Globus pallidus (tissue), 1 donor: ENCODE measurements at regions not wholly inside any gene's neighbourhood (a gene's known extent, or its start where the extent isn't known, plus 50 kb on each side); places are given as distances from the start of the nearest gene placed in this dataset.
A peak's percentile ranks its signal among the peaks of the same experiment; 100 is the strongest.

Source experiments
- DNase-seq: peaks from one replicate; pipeline ENCODE4 v3.0.0-alpha.2; 2015; ENCODE audit warnings: low spot score

- DNase-seq = no peak
Observed at GRCh38 chr13:86737334-86737932, 933.7 kb upstream of the SLITRK5 start.

- no peak for DNase-seq
Observed at GRCh38 chr13:86741762-86742285, 929.3 kb upstream of the SLITRK5 start.

GRCh38 chr13:86757236-86757978, 913.8 kb upstream of the SLITRK5 start:
- no peak for DNase-seq

- no peak for DNase-seq
Observed at GRCh38 chr13:86758116-86758515, 913.1 kb upstream of the SLITRK5 start.

- DNase-seq = no peak
Observed at GRCh38 chr13:86760620-86761019, 910.6 kb upstream of the SLITRK5 start.

- DNase-seq = no peak
Observed at GRCh38 chr13:86765462-86765861, 905.7 kb upstream of the SLITRK5 start.

- peak; percentile 5 for DNase-seq
Observed at GRCh38 chr13:86788616-86789015, 882.6 kb upstream of the SLITRK5 start.

- DNase-seq = no peak
Observed at GRCh38 chr13:86792153-86792651, 879.0 kb upstream of the SLITRK5 start.

- DNase-seq = no peak
Observed at GRCh38 chr13:86795858-86796257, 875.3 kb upstream of the SLITRK5 start.

- DNase-seq = peak; percentile 3
Observed at GRCh38 chr13:86810361-86810760, 860.8 kb upstream of the SLITRK5 start.

- no peak for DNase-seq
Observed at GRCh38 chr13:86813198-86813597, 858.0 kb upstream of the SLITRK5 start.

GRCh38 chr13:86825410-86825809, 845.8 kb upstream of the SLITRK5 start:
- DNase-seq = no peak

- DNase-seq = no peak
Observed at GRCh38 chr13:86826232-86826631, 844.9 kb upstream of the SLITRK5 start.

- no peak for DNase-seq
Observed at GRCh38 chr13:86830046-86830445, 841.1 kb upstream of the SLITRK5 start.

GRCh38 chr13:86831084-86831483, 840.1 kb upstream of the SLITRK5 start:
- DNase-seq = no peak

- no peak for DNase-seq
Observed at GRCh38 chr13:86838411-86839120, 832.6 kb upstream of the SLITRK5 start.

- no peak for DNase-seq
Observed at GRCh38 chr13:86839221-86839620, 832.0 kb upstream of the SLITRK5 start.

GRCh38 chr13:86840250-86841191, 830.6 kb upstream of the SLITRK5 start:
- DNase-seq = no peak

- no peak for DNase-seq
Observed at GRCh38 chr13:86841264-86841663, 829.9 kb upstream of the SLITRK5 start.

GRCh38 chr13:86846501-86846900, 824.7 kb upstream of the SLITRK5 start:
- DNase-seq = no peak

GRCh38 chr13:86848716-86849115, 822.5 kb upstream of the SLITRK5 start:
- DNase-seq = no peak

GRCh38 chr13:86856991-86857390, 814.2 kb upstream of the SLITRK5 start:
- DNase-seq = no peak
